GM19372 (cell line): ENCODE measurements at regions not wholly inside any gene's neighbourhood (a gene's known extent, or its start where the extent isn't known, plus 50 kb on each side); places are given as distances from the start of the nearest gene placed in this dataset.

Source experiments
- ATAC-seq: cut with Tn5 transposase; IDR thresholded peaks from one replicate; pipeline ENCODE4 v1.9.1; 2021; ENCODE audit warnings: mild to moderate bottlenecking, low read depth, moderate library complexity; ENCODE audit not compliant: unreplicated experiment

DNA sequence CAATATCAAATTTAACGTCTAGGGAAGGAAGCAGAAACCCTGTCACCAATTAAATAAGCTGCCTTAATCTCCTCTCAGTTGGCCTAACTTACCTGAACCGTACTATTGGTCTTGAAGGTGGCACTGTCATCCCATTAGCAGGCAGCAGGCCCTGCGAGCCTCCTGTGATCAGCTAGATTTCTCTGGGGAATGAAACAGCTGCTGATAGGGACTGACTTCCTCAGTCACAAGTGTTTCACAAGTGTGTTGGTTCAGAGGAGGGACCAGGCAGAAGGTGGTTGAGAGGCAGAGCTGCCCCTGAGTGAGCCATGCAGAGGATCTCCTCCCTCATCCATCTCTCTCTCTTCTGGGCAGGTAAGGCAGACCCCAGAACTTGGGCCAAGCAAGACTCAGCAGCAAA is 166.8 kb downstream of the DAD1 start:
- ATAC-seq: no peak

DNA sequence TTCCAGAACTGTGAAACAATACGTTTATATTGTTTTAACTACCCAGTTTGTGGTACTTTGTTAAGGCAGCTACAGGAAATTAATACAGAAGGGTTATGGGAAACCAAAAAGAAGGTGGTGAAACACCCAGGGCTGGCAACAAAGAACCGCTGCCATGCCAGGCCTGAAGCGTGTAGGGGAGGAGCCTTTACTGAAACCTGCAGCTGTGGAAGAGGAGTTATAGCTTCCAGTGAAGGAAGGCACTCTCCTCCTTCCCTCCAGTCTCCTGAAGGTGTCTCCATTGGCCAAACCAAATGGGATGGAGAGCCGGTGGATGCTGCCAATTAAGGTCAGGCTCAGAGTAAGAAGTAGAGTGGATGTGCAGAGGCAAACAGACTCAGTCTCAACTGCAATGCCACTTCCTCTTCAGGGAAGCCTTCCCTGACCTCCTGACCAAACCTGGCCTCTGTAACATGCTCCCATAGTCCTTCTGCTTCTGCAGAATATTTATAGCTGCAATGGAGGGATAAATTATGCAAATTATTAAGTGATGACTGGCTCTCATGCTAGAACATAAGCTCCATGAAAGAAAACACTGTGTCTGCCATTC is 168.3 kb downstream of the DAD1 start:
- ATAC-seq: no peak

DNA sequence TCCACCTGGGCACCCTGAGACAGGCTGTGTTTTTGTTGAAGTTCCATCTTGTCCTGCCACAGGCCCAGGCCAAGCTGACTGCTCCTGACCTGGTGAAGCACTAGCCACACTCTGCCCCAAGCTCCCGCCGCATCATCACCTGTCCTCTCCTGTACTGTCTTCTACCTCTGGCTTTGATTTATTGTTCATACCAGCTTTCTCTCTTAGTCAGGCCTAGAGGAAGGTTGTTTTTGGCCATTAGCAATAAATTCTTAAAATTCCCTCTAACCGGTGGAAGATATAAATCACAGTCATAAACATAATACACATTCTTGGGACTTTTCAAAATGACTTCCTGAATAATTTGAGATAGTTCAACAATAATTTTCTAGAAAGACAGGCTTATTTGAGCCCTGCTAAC is 169.4 kb downstream of the DAD1 start:
- no peak for ATAC-seq

DNA sequence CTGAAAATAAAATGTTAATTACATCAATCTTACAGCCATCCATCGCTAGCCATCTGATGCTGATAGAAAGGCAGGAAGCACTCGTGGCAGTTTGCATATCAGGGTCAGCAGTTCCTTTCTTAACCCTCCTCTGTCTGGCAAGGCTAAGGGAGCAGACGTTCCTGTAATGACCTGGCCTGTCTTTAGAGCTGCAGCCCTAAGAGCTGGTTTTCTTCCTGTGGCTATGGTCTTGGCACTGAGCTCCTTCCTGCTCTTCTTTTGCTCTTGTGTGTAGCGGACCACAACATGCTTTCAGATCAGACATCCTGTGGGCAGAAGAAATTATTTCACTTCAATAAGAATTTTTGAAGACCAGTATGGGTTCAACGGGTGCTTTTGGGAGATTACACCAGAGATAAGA is 170.4 kb downstream of the DAD1 start:
- ATAC-seq: no peak

GRCh38 chr14:22417914-22418313 is 171.1 kb downstream of the DAD1 start:
- no peak for ATAC-seq

- ATAC-seq: no peak
Observed at GRCh38 chr14:22416193-22416592, 172.8 kb downstream of the DAD1 start.

- no peak for ATAC-seq
Observed at GRCh38 chr14:22415605-22415959, 173.4 kb downstream of the DAD1 start.

GRCh38 chr14:22414876-22415604 is 174.0 kb downstream of the DAD1 start:
- no peak for ATAC-seq

GRCh38 chr14:22412926-22413411 is 176.1 kb downstream of the DAD1 start:
- ATAC-seq: no peak

GRCh38 chr14:22411398-22412055 is 177.5 kb downstream of the DAD1 start:
- ATAC-seq: no peak

GRCh38 chr14:22410497-22410896 is 178.5 kb downstream of the DAD1 start:
- ATAC-seq: no peak

DNA sequence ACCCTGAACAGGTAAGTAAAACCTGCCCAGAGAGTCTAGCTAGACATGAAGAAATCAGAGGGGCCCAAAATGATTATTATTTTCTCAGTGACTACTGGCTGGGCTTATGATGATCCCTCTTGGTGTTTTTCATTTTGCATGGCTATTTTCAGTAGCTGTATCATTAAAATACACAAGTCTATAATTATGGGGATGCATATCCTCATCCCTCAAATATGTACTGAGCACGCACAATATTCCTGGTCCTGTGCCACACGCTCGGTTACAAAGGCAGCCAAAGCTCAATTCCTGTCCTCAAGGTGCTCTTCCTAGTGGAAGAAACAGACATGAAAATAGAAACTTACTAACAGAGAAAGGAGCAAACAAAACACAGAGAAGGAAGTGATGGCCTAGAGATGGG is 180.0 kb downstream of the DAD1 start:
- ATAC-seq: no peak

GRCh38 chr14:22408547-22408946 is 180.5 kb downstream of the DAD1 start:
- no peak for ATAC-seq

GRCh38 chr14:22407033-22407432 is 182.0 kb downstream of the DAD1 start:
- ATAC-seq: no peak

- ATAC-seq: no peak
Observed at GRCh38 chr14:22405201-22405600, 183.8 kb downstream of the DAD1 start.

DNA sequence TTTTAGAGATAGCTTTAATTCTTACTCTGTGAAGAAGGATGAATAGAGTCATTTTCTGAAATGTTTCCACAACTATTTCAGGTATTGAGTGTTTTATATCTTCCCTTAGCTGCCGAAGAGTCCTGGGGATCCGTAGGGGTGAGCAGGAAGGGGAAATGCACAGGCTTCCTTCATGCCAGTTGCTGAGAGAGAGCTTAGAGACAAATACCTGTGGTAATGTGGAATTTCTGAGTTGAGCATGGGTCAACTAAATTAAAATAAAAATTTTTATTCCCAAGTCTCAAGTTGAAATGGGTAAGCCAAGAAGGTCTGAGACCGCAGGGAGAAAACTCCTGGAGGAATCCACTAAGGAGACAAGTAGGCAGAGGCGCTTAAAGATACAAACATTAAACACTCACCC is 185.7 kb downstream of the DAD1 start:
- no peak for ATAC-seq

DNA sequence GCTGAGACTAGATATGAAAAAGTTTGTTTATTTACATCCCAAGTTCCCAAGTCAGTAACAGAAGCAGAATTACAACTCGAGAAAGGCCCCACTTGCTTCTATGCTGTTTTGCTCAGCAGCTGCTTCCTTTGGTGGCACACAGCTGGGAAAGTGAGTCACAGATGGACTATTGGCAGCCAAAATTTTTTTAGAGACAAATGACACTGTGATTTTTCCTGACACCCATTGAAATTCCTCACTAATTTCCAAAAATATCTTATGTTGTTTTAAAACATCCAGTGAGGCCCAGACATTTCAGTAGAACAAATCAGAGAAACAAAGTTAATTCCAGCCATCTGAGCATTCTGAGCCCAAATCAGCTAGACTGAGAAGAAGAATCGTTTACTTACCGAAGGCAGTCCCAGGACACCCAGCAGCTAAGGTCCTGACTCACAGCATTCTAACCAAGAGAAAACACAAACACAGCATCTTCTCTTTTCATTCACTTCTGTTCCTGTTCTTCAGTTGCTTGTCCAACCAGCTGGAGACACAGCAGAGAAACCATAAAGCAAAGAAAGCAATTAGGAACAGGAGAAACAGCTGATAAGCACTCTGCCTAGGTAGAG is 188.3 kb downstream of the DAD1 start:
- ATAC-seq: no peak

GRCh38 chr14:22399776-22400175 is 189.2 kb downstream of the DAD1 start:
- no peak for ATAC-seq

GRCh38 chr14:22397221-22397737 is 191.7 kb downstream of the DAD1 start:
- no peak for ATAC-seq

- no peak for ATAC-seq
Observed at GRCh38 chr14:22395803-22396202, 193.2 kb downstream of the DAD1 start.

GRCh38 chr14:22394616-22395015 is 194.4 kb downstream of the DAD1 start:
- no peak for ATAC-seq
